HG03558 (cell line): ENCODE measurements at regions not wholly inside any gene's neighbourhood (a gene's known extent, or its start where the extent isn't known, plus 50 kb on each side); places are given as distances from the start of the nearest gene placed in this dataset.
"Not testable (repeated sequence)": the region's sequence is repeated elsewhere in the genome, so short reads cannot be mapped to it uniquely, and the experiment has no call there.

ENCODE experiments used
- ATAC-seq: cut with Tn5 transposase; IDR thresholded peaks from one replicate; pipeline ENCODE4 v1.9.1; 2021; ENCODE audit warnings: moderate number of reproducible peaks; ENCODE audit not compliant: unreplicated experiment; ENCODE audit errors: extremely low read depth

GRCh38 chr4:138113819-138114400, 128.2 kb downstream of the SLC7A11 start:
- ATAC-seq = peak; percentile 6

- not testable (repeated sequence) for ATAC-seq
These were observed 129.3 kb downstream of the SLC7A11 start for GRCh38 chr4:138112890-138113289.

- ATAC-seq = no peak
These were observed 129.8 kb downstream of the SLC7A11 start for GRCh38 chr4:138112389-138112788.

- no peak for ATAC-seq
These were observed 130.6 kb downstream of the SLC7A11 start for GRCh38 chr4:138111462-138112000.

DNA sequence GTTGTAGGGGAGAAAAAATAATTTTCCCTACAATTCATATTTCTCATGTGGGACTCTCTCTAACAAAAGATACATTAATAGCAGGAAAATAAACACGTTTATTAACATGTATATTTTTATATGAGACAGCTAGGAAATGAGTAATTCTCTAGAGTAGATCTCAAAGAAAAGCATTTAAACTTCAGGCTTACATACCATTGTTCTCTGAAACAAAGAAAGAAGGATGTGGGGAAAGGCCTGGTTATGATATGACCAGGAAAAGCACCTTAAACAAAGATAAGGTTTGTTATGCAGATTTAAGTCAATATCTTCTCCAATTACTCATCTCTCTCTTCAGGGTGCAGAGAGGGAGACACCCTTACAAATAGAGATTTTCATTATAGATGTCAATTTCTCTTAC, 131.3 kb downstream of the SLC7A11 start:
- peak; percentile 34 for ATAC-seq

DNA sequence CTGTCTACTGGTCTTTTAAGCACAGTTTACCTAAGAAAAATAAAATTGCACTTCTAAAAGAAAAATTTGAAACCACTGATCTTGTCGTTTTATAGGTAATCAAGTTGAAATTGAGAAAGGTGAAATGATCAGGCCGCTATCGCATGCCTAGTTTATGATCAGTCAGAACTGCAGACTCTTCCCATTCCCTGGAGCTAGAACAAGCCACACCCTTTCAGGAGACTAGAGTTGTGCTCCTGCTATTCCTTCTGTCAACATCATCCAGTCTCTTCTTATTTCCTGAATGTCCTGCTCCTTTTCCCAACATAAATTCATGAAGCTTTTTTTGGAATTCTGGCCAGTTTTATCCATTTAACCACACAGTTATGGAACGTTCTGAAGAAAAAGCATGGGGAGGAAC, 135.1 kb downstream of the SLC7A11 start:
- ATAC-seq = no peak

DNA sequence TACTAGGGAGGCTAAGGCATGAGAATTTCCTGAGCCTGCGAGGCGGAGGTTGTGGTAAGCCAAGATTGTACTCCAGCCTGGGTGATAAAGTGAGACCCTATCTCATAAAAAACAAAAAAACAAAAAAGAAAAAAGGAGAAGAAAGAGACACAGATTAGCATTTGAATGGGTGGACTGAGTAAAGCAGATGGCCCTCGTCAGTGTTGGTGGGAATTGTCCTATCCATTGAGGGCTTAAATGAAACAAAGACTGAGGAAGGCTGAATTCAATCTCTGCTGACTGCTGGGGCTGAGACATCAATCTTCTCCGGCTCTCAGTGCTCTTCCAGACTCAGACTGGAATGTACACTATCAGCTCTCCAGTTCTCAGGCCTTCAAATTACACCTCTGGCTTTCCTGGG, 136.8 kb downstream of the SLC7A11 start:
- no peak for ATAC-seq

DNA sequence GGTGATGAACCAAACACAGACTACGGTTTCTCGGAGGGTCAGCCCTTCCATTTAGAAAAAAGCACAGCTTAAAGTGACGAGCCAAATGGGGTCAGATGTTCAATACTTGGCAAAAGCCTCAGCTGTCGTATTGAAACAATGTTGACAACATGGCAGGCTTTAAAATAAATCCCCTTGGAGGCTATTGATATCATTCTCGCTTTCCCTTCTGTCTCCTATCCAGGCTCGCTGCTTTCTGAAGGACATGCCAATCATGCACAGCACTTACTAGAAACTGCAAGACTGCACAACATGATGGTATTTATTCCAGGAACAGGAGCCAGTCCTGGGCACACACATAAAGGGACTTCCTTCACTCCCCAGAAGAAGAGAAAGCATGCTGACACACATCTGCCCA, 137.9 kb downstream of the SLC7A11 start:
- ATAC-seq = no peak

DNA sequence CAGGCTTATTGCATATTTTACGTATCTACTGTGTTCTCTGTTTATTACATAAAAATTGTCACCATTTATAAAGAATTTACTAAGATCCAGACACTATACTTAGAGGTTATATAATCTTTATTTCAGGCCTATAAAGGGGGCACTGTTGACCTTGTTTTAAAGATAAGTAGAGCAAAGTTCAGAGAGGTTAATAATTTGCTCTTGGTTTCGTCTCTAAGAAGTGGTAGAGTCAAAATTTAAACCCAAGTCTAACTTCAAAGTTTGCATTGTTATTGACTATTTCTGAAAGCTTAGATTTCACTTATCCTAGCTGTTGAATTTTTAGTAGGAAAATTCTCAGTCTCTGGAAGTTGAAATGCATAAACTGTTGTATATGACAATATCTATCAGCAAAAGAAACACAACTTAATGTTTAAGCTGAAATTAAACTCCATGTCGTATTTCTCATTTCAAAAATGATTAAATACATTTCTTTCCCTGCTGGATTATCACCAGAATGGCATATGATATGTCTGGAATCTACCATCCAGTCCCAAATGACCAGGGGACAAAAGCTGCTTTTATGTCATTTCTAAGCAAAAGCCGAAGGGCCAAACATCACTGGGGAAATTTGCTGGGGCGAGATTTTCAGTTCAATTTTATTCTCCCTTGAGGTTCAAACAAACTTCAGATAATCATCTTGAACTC, 138.4 kb downstream of the SLC7A11 start:
- ATAC-seq = no peak

DNA sequence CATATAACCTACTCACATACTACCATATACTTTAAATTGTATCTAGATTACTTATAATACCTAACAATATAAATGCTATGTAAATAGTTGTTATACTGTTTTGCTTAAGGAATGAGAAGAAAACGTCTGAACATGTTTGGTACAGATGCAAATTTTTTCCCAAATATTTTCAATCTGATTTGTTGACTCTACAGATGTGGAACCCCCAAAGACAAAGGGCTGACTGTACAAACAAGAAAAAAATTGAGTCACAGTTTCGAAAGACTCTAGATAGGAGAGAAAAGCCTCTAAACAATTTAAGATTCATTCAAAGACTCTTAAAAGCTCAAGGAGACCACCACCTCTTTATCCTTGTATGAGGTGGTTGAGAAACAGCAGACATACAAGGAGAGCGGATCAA, 142.8 kb downstream of the SLC7A11 start:
- no peak for ATAC-seq

DNA sequence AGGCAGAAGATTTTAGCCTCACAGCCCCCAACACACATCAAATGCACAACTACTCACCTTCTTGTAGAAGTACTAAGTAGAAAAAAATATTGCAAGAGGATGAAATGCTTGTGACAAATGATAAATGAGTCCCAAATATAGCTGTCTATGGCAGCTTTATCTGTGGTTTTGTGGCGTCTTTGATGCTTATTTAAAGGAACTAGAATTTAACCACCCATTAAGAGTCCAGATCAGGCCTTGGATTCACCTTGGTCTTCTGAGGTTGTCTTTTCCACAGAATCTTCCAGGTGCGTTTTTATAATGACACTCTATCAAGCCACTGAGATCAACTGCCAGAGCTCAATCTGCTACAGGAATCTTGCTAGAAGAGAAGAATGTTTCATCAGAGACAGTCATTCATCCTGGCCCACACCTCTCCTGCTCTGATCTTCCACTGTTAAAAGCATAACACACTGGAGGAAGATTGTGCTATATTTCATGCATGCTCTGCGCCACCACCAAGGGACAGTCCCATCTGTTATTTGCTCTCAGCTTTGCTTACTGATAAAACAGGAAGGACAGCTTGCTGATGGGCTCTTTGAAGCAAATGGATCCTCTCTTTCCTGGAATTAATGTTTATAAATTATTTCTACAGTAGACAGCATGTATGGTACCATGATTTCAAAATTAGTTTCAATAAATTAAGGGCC, 144.1 kb downstream of the SLC7A11 start:
- no peak for ATAC-seq

GRCh38 chr4:138096384-138097062, 145.6 kb downstream of the SLC7A11 start:
- ATAC-seq = no peak

- ATAC-seq = no peak
These were observed 146.8 kb downstream of the SLC7A11 start for GRCh38 chr4:138095378-138095777.

DNA sequence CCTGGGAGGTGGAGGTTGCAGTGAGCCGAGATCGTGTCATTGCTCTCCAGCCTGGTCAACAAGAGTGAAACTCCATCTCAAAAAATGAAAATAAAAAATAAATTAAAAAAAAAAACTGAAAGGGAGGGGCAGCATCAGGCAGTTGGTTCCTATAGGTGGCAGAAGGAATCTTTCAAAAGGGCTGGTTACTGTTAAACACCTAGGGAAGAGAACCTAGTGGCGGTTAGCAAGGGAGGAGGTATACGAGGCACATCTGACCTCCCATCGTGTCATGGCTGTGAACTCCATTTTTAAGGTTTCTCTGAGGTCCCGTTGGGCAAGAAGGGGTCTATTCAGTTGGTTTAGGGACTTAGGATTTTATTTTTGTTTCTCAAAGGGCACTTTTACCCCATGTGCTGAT, 150.1 kb downstream of the SLC7A11 start:
- no peak for ATAC-seq

GRCh38 chr4:138090918-138091676, 151.1 kb downstream of the SLC7A11 start:
- no peak for ATAC-seq

DNA sequence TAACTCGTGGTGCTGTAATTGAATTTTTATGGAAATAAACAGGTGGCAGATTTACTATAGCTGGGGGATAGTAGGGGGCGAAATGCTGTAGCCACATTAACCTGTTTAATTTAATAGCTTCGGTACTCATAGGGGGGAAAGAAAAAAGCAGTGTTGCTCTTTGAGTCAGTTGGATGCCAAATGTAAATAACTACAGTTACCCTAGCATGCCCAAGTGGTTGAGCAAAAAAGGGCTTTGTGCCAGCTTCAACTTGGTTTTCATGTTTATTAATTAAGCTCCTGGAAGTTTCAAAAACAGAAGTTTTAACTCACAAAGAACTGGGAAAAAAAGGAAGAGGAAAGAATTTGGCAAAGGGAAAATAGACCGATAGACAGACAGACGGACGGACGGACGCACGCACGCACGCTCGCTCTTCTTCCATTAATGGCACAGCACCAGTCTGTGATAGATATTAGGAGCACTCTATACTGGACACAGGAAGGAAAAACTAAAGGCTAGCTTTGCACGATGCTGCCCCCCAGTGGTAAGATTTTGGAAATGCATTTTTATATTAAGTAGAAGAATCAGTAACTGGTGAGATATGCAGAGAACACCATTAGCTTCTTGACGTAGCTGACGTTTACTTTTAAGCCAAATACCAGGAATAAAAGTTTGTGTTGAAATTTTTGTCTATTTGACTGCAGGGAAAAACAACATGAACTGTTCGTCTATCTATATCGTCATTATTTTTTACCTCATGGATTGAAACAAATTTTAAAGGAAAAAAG, 151.8 kb downstream of the SLC7A11 start:
- ATAC-seq = peak; percentile 73

DNA sequence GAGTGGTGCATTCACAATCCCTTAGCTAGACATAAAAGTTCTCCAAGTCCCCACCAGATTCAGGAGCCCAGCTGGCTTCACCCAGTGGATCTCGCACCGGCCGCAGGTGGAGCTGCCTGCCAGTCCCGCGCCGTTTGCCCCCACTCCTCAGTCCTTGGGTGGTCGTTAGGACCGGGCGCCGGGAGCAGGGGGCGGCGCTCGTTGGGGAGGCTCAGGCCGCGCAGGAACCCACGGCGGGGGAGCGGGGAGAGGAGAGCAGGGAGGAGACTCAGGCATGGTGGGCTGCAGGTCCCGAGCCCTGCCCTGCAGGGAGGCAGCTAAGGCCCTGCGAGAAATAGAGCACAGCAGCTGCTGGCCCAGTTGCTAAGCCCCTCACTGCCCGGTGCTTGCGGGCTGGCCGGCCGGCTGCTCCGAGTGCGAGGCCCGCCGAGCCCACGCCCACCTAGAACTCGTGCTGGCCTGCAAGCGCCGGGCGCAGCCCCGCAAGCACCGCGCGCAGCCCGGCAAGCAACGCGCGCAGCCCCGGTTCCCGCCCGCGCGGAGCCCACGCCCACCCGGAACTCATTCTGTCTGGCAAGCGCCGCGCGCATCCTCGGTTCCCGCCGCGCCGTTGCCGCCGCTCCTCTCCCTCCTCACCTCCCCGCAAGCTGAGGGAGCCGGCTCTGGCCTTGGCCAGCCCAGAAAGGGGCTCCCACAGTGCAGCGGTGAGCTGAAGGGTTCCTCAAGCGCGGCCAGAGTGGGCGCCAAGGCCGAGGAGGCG, 153.5 kb downstream of the SLC7A11 start:
- ATAC-seq = no peak

DNA sequence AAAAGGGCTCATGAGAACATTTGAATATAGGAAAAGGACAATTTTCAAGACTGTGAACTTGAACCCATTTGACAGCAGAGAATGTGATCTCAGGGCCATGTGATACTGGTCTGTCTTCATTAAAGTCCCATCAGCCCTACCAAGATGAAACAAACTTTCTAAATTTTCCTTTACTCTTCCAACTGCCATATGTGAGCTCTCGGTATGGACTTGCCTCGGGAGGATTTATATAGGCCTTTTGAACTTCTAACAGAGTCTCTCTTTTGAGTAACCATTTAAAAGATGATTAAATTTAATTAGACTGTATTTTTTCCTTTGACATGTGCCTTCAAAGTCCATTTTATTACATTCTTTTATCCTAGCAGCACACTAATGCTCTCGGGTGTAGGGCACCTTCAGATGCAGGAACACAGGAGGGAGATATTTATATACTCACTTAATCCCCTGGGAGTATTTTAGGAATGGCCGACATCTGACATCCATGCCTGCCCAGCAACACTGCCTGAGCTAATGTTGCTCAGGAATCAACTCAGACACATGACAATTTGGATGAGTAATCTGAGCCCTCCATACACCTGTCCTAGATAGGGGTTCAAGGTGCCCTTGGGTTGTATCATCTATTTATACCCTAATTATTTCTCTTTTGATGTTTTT, 155.0 kb downstream of the SLC7A11 start:
- no peak for ATAC-seq
